ENCODE measurements at regions not wholly inside any gene's neighbourhood (a gene's known extent, or its start where the extent isn't known, plus 50 kb on each side); places are given as distances from the start of the nearest gene placed in this dataset.
A peak's percentile ranks its signal among the peaks of the same experiment; 100 is the strongest.

DNA sequence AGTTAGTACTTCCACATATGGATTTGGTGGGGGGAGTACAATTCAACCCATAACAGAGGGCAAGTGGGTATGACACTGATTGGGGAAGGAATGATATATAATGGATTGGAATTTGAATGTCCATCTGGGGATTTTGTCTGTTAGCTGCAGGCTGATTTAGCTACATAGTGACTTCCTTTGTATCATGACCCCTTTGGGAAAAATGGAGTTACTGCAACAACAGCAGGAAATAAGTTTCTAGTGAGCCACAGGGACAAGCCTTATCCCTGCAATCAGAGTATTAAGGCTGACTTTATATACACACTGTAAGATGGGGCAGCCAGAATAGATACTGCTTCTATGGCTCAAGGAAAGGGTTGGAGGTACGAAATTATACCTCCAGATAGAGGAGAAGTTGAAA lies 404.4 kb upstream of the MEIS1 start:
- Histone ChIP-seq H3K4me2 (replicated peaks; ENCODE audit: extremely low read depth, low read length, poor library complexity, severe bottlenecking) (no peak overlapping the region), H4K20me1 (ENCODE audit: insufficient read depth, low read length) (no peaks in the 10 kb centered on the region), H3K4me3 (replicated peaks in 1 of 3; ENCODE audit: low read depth in 2 of 3, low read length in 3 of 3) (no peak overlapping the region), H3K36me3 (replicated peaks in 1 of 2; ENCODE audit: control insufficient read depth in 1 of 2, insufficient read depth in 2 of 2, low read length in 2 of 2) (no peaks in the 10 kb centered on the region), H3K9me3 (replicated peaks in 1 of 2; ENCODE audit: control insufficient read depth in 1 of 2, insufficient read depth in 1 of 2, low read length in 2 of 2) (no peaks in the 10 kb centered on the region), H2AFZ (ENCODE audit: insufficient read depth, low read depth, low read length, poor library complexity, severe bottlenecking) (no peak overlapping the region), H3K27me3 (ENCODE audit: control insufficient read depth in 2 of 2, insufficient read depth in 2 of 2, low read length in 2 of 2) (no peaks in the 10 kb centered on the region), H3K79me2 (ENCODE audit: insufficient read depth, low read length) (no peaks in the 10 kb centered on the region), H3K4me1 (ENCODE audit: control insufficient read depth in 1 of 2, insufficient read depth in 2 of 2, low read length in 2 of 2) (no peaks in the 10 kb centered on the region), H3K27ac (ENCODE audit: low read depth in 1 of 2, low read length in 2 of 2) (no peak overlapping the region), H3K9ac (ENCODE audit: insufficient read depth, low read length, poor library complexity, severe bottlenecking) (no peak overlapping the region)
- no peak overlapping the region for H3K27ac Mint-ChIP-seq
- H3K9me3 Mint-ChIP-seq, result peaks cover 0 to 7% (median 3%) of the 10 kb centered on the region in 7 donors
- no peak for DNase-seq
- no CpG with 5 or more reads among the region's 1 CpG for WGBS (ENCODE audit: insufficient coverage)
- TF ChIP-seq, protein P1, sequence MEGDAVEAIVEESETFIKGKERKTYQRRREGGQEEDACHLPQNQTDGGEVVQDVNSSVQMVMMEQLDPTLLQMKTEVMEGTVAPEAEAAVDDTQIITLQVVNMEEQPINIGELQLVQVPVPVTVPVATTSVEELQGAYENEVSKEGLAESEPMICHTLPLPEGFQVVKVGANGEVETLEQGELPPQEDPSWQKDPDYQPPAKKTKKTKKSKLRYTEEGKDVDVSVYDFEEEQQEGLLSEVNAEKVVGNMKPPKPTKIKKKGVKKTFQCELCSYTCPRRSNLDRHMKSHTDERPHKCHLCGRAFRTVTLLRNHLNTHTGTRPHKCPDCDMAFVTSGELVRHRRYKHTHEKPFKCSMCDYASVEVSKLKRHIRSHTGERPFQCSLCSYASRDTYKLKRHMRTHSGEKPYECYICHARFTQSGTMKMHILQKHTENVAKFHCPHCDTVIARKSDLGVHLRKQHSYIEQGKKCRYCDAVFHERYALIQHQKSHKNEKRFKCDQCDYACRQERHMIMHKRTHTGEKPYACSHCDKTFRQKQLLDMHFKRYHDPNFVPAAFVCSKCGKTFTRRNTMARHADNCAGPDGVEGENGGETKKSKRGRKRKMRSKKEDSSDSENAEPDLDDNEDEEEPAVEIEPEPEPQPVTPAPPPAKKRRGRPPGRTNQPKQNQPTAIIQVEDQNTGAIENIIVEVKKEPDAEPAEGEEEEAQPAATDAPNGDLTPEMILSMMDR (IDR thresholded peaks at IDR 0.05), result no peak
- H3K4me3 Mint-ChIP-seq, result no peak overlapping the region
- no peaks in the 10 kb centered on the region for H3K36me3 Mint-ChIP-seq
- H3K4me1 Mint-ChIP-seq, result no peaks in the 10 kb centered on the region
- intact Hi-C loops (cut with micrococcal nuclease), result no loop called here
- peaks cover 0 to 3% (median 2%) of the 10 kb centered on the region in 3 donors for H3K27me3 Mint-ChIP-seq (ENCODE audit: low read depth in 3 of 3)

DNA sequence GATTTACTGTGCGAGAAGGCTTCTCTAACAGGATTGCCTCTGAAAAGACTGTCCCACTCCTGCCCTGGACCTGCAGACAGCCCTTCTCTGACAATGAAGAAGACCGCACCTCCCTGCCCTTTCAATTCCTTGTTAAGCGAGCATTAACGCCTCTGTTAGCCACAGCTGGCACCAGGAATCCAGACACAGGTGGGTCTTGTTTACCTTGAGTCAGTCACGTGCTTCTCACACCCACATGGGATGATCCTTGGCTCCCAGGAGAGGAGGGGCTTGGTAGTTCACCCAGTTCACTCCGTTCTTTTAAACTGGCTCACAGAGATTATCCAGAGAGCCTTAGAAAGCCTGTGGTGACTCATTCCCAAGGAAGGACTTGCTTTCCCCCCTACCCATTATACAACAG lies 410.5 kb upstream of the MEIS1 start:
- H2AFZ ChIP-seq (ENCODE audit: insufficient read depth, low read depth, low read length, poor library complexity, severe bottlenecking), result no peak overlapping the region
- Mint-ChIP-seq H3K9me3 (peaks cover 0 to 5% (median 2%) of the 10 kb centered on the region in 7 donors), H3K27me3 (ENCODE audit: low read depth in 3 of 3) (peaks cover 0 to 5% (median 1%) of the 10 kb centered on the region in 3 donors), H3K27ac (peak overlapping the region in 1 of 7 donors; percentile 32), H3K4me3 (no peak overlapping the region), H3K4me1 (no peaks in the 10 kb centered on the region), H3K36me3 (no peaks in the 10 kb centered on the region)
- intact Hi-C loops (cut with micrococcal nuclease), result no loop called here
- H3K79me2 ChIP-seq (ENCODE audit: insufficient read depth, low read length), result no peaks in the 10 kb centered on the region
- TF ChIP-seq, protein P1 (IDR thresholded peaks at IDR 0.05), result no peak
- H3K27ac ChIP-seq (ENCODE audit: low read depth in 1 of 2, low read length in 2 of 2), result no peak overlapping the region
- H3K4me2 ChIP-seq (replicated peaks; ENCODE audit: extremely low read depth, low read length, poor library complexity, severe bottlenecking), result no peak overlapping the region
- H3K9ac ChIP-seq (ENCODE audit: insufficient read depth, low read length, poor library complexity, severe bottlenecking), result no peak overlapping the region
- no peak overlapping the region for H3K4me3 ChIP-seq (replicated peaks in 1 of 3; ENCODE audit: low read depth in 2 of 3, low read length in 3 of 3)
- WGBS (ENCODE audit: insufficient coverage), result 100% methylated on average over 3 of the region's 6 CpGs
- no peaks in the 10 kb centered on the region for H3K4me1 ChIP-seq (ENCODE audit: control insufficient read depth in 1 of 2, insufficient read depth in 2 of 2, low read length in 2 of 2)
- H3K36me3 ChIP-seq (replicated peaks in 1 of 2; ENCODE audit: control insufficient read depth in 1 of 2, insufficient read depth in 2 of 2, low read length in 2 of 2), result no peaks in the 10 kb centered on the region
- no peaks in the 10 kb centered on the region for H3K27me3 ChIP-seq (ENCODE audit: control insufficient read depth in 2 of 2, insufficient read depth in 2 of 2, low read length in 2 of 2)
- H4K20me1 ChIP-seq (ENCODE audit: insufficient read depth, low read length), result no peaks in the 10 kb centered on the region
- DNase-seq, result no peak
- no peaks in the 10 kb centered on the region for H3K9me3 ChIP-seq (replicated peaks in 1 of 2; ENCODE audit: control insufficient read depth in 1 of 2, insufficient read depth in 1 of 2, low read length in 2 of 2)

Measured in CD14-positive monocyte (primary cell).